Mesenchymal stem cell (in vitro differentiated cells and primary cell): ENCODE measurements at regions not wholly inside any gene's neighbourhood (a gene's known extent, or its start where the extent isn't known, plus 50 kb on each side); places are given as distances from the start of the nearest gene placed in this dataset.

ENCODE experiments used
- DNase-seq: peaks from one replicate; pipeline ENCODE4 v3.0.0-alpha.2; 2013
- H2AFZ ChIP-seq: one replicate; pipeline ENCODE4 v1.6.1; 2013; ENCODE audit warnings: low read depth, mild to moderate bottlenecking, control low read depth, inconsistent platforms, low read length, moderate library complexity
- H2AK5ac ChIP-seq: 2 replicates; pipeline ENCODE4 v1.6.1; 2013; ENCODE audit warnings: low read length, moderate library complexity, mild to moderate bottlenecking, inconsistent platforms; ENCODE audit not compliant: severe bottlenecking
- H2BK120ac ChIP-seq: one replicate; pipeline ENCODE4 v1.6.1; 2013; ENCODE audit warnings: low read depth, mild to moderate bottlenecking, inconsistent platforms, low read length, moderate library complexity
- H2BK12ac ChIP-seq, 2 experiments: one replicate each; pipeline ENCODE4 v1.6.1; 2013; ENCODE audit warnings: inconsistent platforms in 2 of 2, low read length in 2 of 2, mild to moderate bottlenecking in 2 of 2, moderate library complexity in 2 of 2, control low read depth in 1 of 2
- H2BK15ac ChIP-seq: one replicate; pipeline ENCODE4 v1.6.1; 2013; ENCODE audit warnings: mild to moderate bottlenecking, low read depth, inconsistent platforms; ENCODE audit not compliant: poor library complexity, severe bottlenecking
- H2BK5ac ChIP-seq: 2 replicates; pipeline ENCODE4 v1.6.1; 2013; ENCODE audit warnings: low read depth, mild to moderate bottlenecking, low read length, control low read depth, inconsistent platforms; ENCODE audit not compliant: poor library complexity, severe bottlenecking
- H3K14ac ChIP-seq, 2 experiments: one replicate each; pipeline ENCODE4 v1.6.1; 2013; ENCODE audit warnings: inconsistent platforms in 2 of 2, low read length in 2 of 2, control low read depth in 1 of 2, mild to moderate bottlenecking in 1 of 2, moderate library complexity in 1 of 2
- H3K18ac ChIP-seq, 2 experiments: one replicate each; pipeline ENCODE4 v1.6.1; 2013; ENCODE audit warnings: inconsistent platforms in 2 of 2, low read length in 2 of 2, control low read depth in 1 of 2, low read depth in 1 of 2, mild to moderate bottlenecking in 1 of 2
- H3K23ac ChIP-seq, 2 experiments: one replicate each; pipeline ENCODE4 v1.6.1; 2013; ENCODE audit warnings: inconsistent platforms in 2 of 2, low read length in 2 of 2, mild to moderate bottlenecking in 2 of 2, moderate library complexity in 2 of 2, control low read depth in 1 of 2
- H3K27ac ChIP-seq: 2 replicates; pipeline ENCODE4 v1.5.1; 2013; ENCODE audit warnings: mild to moderate bottlenecking, moderate library complexity, low read length, control low read depth, inconsistent platforms; ENCODE audit not compliant: poor library complexity, severe bottlenecking
- H3K27me3 ChIP-seq, 2 experiments: 2 replicates each; pipeline versions ENCODE4 v1.6.1 to v1.7.0; 2013; ENCODE audit warnings: low read length in 2 of 2, mild to moderate bottlenecking in 2 of 2, moderate library complexity in 2 of 2, control low read depth in 1 of 2, inconsistent platforms in 1 of 2; ENCODE audit not compliant: control insufficient read depth in 1 of 2, insufficient read depth in 1 of 2
- H3K36me3 ChIP-seq, 2 experiments: 2 replicates each; pipeline versions ENCODE4 v1.6.1 to v1.7.0; 2013; ENCODE audit warnings: low read length in 2 of 2, control low read depth in 1 of 2, inconsistent platforms in 1 of 2, low read depth in 1 of 2, mild to moderate bottlenecking in 1 of 2; ENCODE audit not compliant: insufficient read depth in 2 of 2, control insufficient read depth in 1 of 2
- H3K4ac ChIP-seq, 2 experiments: one replicate each; pipeline ENCODE4 v1.6.1; 2013; ENCODE audit warnings: inconsistent platforms in 2 of 2, low read length in 2 of 2, mild to moderate bottlenecking in 2 of 2, moderate library complexity in 2 of 2, control low read depth in 1 of 2, low read depth in 1 of 2
- H3K4me1 ChIP-seq: 2 replicates; pipeline ENCODE4 v1.6.1; 2013; ENCODE audit warnings: low read depth, low read length, control low read depth; ENCODE audit not compliant: control insufficient read depth, insufficient read depth
- H3K4me2 ChIP-seq: 2 replicates; pipeline ENCODE4 v1.6.1; 2013; ENCODE audit warnings: low read length, mild to moderate bottlenecking, inconsistent platforms; ENCODE audit not compliant: poor library complexity, severe bottlenecking
- H3K4me3 ChIP-seq, 2 experiments: 2 replicates each; pipeline versions ENCODE4 v1.5.1 to v1.7.0; 2013; ENCODE audit warnings: low read length in 2 of 2, mild to moderate bottlenecking in 2 of 2, control low read depth in 1 of 2, low read depth in 1 of 2; ENCODE audit not compliant: insufficient read depth in 1 of 2
- H3K79me1 ChIP-seq: replicated peaks from 2 replicates; pipeline ENCODE4 v1.6.1; 2013; ENCODE audit warnings: mild to moderate bottlenecking, control low read depth, low read length, inconsistent platforms; ENCODE audit not compliant: poor library complexity, severe bottlenecking
- H3K9ac ChIP-seq: 2 replicates; pipeline ENCODE4 v1.7.0; 2013; ENCODE audit warnings: mild to moderate bottlenecking, low read length, moderate library complexity
- H3K9me3 ChIP-seq: 2 replicates; pipeline ENCODE4 v1.7.0; 2013; ENCODE audit warnings: mild to moderate bottlenecking, low read length; ENCODE audit not compliant: control insufficient read depth
- H4K8ac ChIP-seq: one replicate; pipeline ENCODE4 v1.6.1; 2013; ENCODE audit warnings: inconsistent platforms, mild to moderate bottlenecking, low read length, moderate library complexity
- H4K91ac ChIP-seq: one replicate; pipeline ENCODE4 v1.6.1; 2013; ENCODE audit warnings: mild to moderate bottlenecking, low read length, inconsistent platforms
- WGBS: methylation state at CpG from one replicate; pipeline ENCODE4 v1.1.7; 2013; ENCODE audit warnings: mixed read lengths; 5-methylcytosine and 5-hydroxymethylcytosine counted together

GRCh38 chr1:239998312-239998649, 93.4 kb upstream of the FMN2 start:
- Histone ChIP-seq H3K4me1 (no peaks in the 10 kb centered on the region), H2AFZ (no peak overlapping the region), H3K4me2 (no peak overlapping the region), H4K8ac (no peak overlapping the region), H3K27me3 (peaks cover 3 to 64% of the 10 kb centered on the region in 2 experiments), H2BK5ac (no peak overlapping the region), H3K14ac (no peak overlapping the region), H3K27ac (no peak overlapping the region), H3K79me1 (no peaks in the 10 kb centered on the region), H3K4ac (no peak overlapping the region), H4K91ac (no peak overlapping the region), H3K4me3 (peak overlapping the region in 1 of 2 experiments; percentile 68), H2BK12ac (no peak overlapping the region), H3K9me3 (no peaks in the 10 kb centered on the region), H3K9ac (peak overlapping the region; percentile 32), H2BK120ac (no peak overlapping the region), H3K23ac (no peak overlapping the region), H3K18ac (no peak overlapping the region), H2BK15ac (no peak overlapping the region), H2AK5ac (no peak overlapping the region), H3K36me3 (no peaks in the 10 kb centered on the region)
- DNase-seq = no peak
- 100% methylated on average over 1 of the region's 3 CpGs for WGBS

GRCh38 chr1:239999170-239999569, 92.5 kb upstream of the FMN2 start:
- Histone ChIP-seq H2BK15ac (no peak overlapping the region), H2AFZ (no peak overlapping the region), H3K9me3 (no peaks in the 10 kb centered on the region), H3K18ac (no peak overlapping the region), H3K23ac (no peak overlapping the region), H3K4me2 (no peak overlapping the region), H2BK12ac (no peak overlapping the region), H3K27ac (no peak overlapping the region), H3K4me3 (no peak overlapping the region), H2BK5ac (no peak overlapping the region), H3K9ac (no peak overlapping the region), H3K4ac (no peak overlapping the region), H3K79me1 (no peaks in the 10 kb centered on the region), H4K91ac (no peak overlapping the region), H4K8ac (no peak overlapping the region), H3K4me1 (no peaks in the 10 kb centered on the region), H3K14ac (no peak overlapping the region), H3K27me3 (peaks cover 3 to 58% of the 10 kb centered on the region in 2 experiments), H3K36me3 (no peaks in the 10 kb centered on the region), H2AK5ac (no peak overlapping the region), H2BK120ac (no peak overlapping the region)
- WGBS = 93% methylated on average over 1 of the region's 2 CpGs
- no peak for DNase-seq

GRCh38 chr1:240000634-240001033, 91.0 kb upstream of the FMN2 start:
- peak; percentile 69 for DNase-seq
- Histone ChIP-seq H3K79me1 (no peaks in the 10 kb centered on the region), H3K4me2 (no peak overlapping the region), H3K4me1 (no peaks in the 10 kb centered on the region), H3K9me3 (no peaks in the 10 kb centered on the region), H2AK5ac (no peak overlapping the region), H3K23ac (no peak overlapping the region), H3K9ac (no peak overlapping the region), H3K27me3 (peaks cover 0 to 44% of the 10 kb centered on the region in 2 experiments), H2BK15ac (no peak overlapping the region), H3K18ac (no peak overlapping the region), H2BK5ac (no peak overlapping the region), H4K91ac (no peak overlapping the region), H3K36me3 (no peaks in the 10 kb centered on the region), H3K4ac (no peak overlapping the region), H2BK12ac (no peak overlapping the region), H4K8ac (no peak overlapping the region), H3K4me3 (no peak overlapping the region), H2BK120ac (no peak overlapping the region), H2AFZ (no peak overlapping the region), H3K27ac (no peak overlapping the region), H3K14ac (no peak overlapping the region)
- no CpG with 5 or more reads among the region's 4 CpGs for WGBS

GRCh38 chr1:240001177-240001740, 90.4 kb upstream of the FMN2 start:
- Histone ChIP-seq H2BK5ac (no peak overlapping the region), H3K14ac (no peak overlapping the region), H3K27me3 (peaks cover 0 to 38% of the 10 kb centered on the region in 2 experiments), H3K4ac (no peak overlapping the region), H4K8ac (no peak overlapping the region), H2AFZ (no peak overlapping the region), H3K23ac (no peak overlapping the region), H3K4me1 (no peaks in the 10 kb centered on the region), H3K4me2 (no peak overlapping the region), H3K18ac (no peak overlapping the region), H2BK120ac (no peak overlapping the region), H2BK15ac (no peak overlapping the region), H2AK5ac (no peak overlapping the region), H2BK12ac (no peak overlapping the region), H4K91ac (no peak overlapping the region), H3K9ac (no peak overlapping the region), H3K4me3 (no peak overlapping the region), H3K27ac (no peak overlapping the region), H3K36me3 (no peaks in the 10 kb centered on the region), H3K9me3 (no peaks in the 10 kb centered on the region), H3K79me1 (no peaks in the 10 kb centered on the region)
- peak; percentile 66 for DNase-seq
- 68% methylated on average over 3 of the region's 7 CpGs for WGBS
